K562 (cell line): ENCODE measurements at regions not wholly inside any gene's neighbourhood (a gene's known extent, or its start where the extent isn't known, plus 50 kb on each side); places are given as distances from the start of the nearest gene placed in this dataset.
A peak's percentile ranks its signal among the peaks of the same experiment; 100 is the strongest.

Source experiments
- DIDO1 ChIP-seq: fragments of 450-650 bp; IDR thresholded peaks from 2 replicates; pipeline ENCODE4 v1.6.1; 2016; ENCODE audit warnings: low read depth, missing biosample characterization, missing genetic modification characterization
- ETV1 ChIP-seq: fragments of 450-650 bp; conservative IDR thresholded peaks from 2 replicates; pipeline ENCODE4 v1.6.1; 2016; ENCODE audit warnings: missing genetic modification characterization, control low read depth, low read depth, missing compliant biosample characterization
- HDAC8 ChIP-seq: fragments of 450-650 bp; IDR thresholded peaks from 2 replicates; pipeline ENCODE4 v1.6.1; 2016; ENCODE audit warnings: mild to moderate bottlenecking, missing genetic modification characterization, moderate library complexity, missing compliant biosample characterization
- HNRNPUL1 ChIP-seq: fragments of 200-400 bp; formaldehyde crosslinking; IDR thresholded peaks from 2 replicates; pipeline ENCODE4 v1.6.1; 2017; ENCODE audit warnings: low read length
- KLF13 ChIP-seq: fragments of 450-650 bp; IDR thresholded peaks from 2 replicates; pipeline ENCODE4 v1.6.1; 2016; ENCODE audit warnings: missing genetic modification characterization, low read depth, mild to moderate bottlenecking, missing compliant biosample characterization, moderate library complexity, borderline replicate concordance
- NCOA6 ChIP-seq: fragments of 450-650 bp; IDR thresholded peaks from 2 replicates; pipeline ENCODE4 v1.6.1; 2017; ENCODE audit warnings: mild to moderate bottlenecking
- POLR3G ChIP-seq: IDR thresholded peaks from 2 replicates; pipeline ENCODE4 v1.6.1; 2011; ENCODE audit not compliant: insufficient read length, insufficient replicate concordance; ENCODE audit errors: extremely low read depth
- PTBP1 ChIP-seq: fragments of 200-400 bp; formaldehyde crosslinking; IDR thresholded peaks from 2 replicates; pipeline ENCODE4 v1.6.1; 2017; ENCODE audit warnings: low read depth, low read length
- SMARCC2 ChIP-seq: fragments of 450-650 bp; IDR thresholded peaks from 2 replicates; pipeline ENCODE4 v1.6.1; 2017; ENCODE audit warnings: antibody characterized with exemption, moderate library complexity, mild to moderate bottlenecking, low read depth
- SREBF2 ChIP-seq: sonication (generic); formaldehyde crosslinking; IDR thresholded peaks from 2 replicates; pipeline ENCODE4 v1.4.0; 2020; ENCODE audit warnings: mild to moderate bottlenecking, missing genetic modification reagents
- TRIM28 ChIP-seq: fragments of 450-650 bp; IDR thresholded peaks from 2 replicates; pipeline ENCODE4 v1.6.1; 2017
- ZNF121 ChIP-seq: sonication (generic); formaldehyde crosslinking; conservative IDR thresholded peaks from 2 replicates; pipeline ENCODE4 v1.8.0; 2022; ENCODE audit warnings: missing genetic modification reagents
- ZNF76 ChIP-seq: fragments of 250-450 bp; sonication (Bioruptor Pico); IDR thresholded peaks from 2 replicates; pipeline ENCODE4 v1.4.0; 2020; ENCODE audit warnings: mild to moderate bottlenecking, moderate library complexity, borderline replicate concordance
- TF ChIP-seq, protein P1 (sequence below): fragments of 450-650 bp; IDR thresholded peaks from 2 replicates; pipeline ENCODE4 v1.6.1; 2016; ENCODE audit warnings: borderline replicate concordance
- TF ChIP-seq, protein P2 (sequence below): sonication (generic); formaldehyde crosslinking; IDR thresholded peaks from 2 replicates; pipeline ENCODE4 v1.8.0; 2022; ENCODE audit warnings: mild to moderate bottlenecking, missing genetic modification reagents
- TF ChIP-seq, protein P3 (sequence below): sonication (generic); formaldehyde crosslinking; IDR thresholded peaks from 2 replicates; pipeline ENCODE4 v1.8.0; 2023; ENCODE audit warnings: mild to moderate bottlenecking, missing genetic modification reagents
- TF ChIP-seq, protein P4 (sequence below): fragments of 250-450 bp; sonication (Bioruptor Pico); IDR thresholded peaks from 2 replicates; pipeline ENCODE4 v1.8.0; 2022; ENCODE audit warnings: moderate library complexity, mild to moderate bottlenecking, inconsistent platforms
- TF ChIP-seq, protein P5 (sequence below): fragments of 250-450 bp; sonication (Bioruptor Pico); IDR thresholded peaks from 2 replicates; pipeline ENCODE4 v1.5.0; 2021; ENCODE audit warnings: mild to moderate bottlenecking, moderate library complexity
- TF ChIP-seq, protein P6 (sequence below): fragments of 250-450 bp; sonication (Bioruptor Pico); IDR thresholded peaks from 2 replicates; pipeline ENCODE4 v1.8.0; 2021; ENCODE audit warnings: moderate library complexity, mild to moderate bottlenecking, inconsistent platforms

DNA sequence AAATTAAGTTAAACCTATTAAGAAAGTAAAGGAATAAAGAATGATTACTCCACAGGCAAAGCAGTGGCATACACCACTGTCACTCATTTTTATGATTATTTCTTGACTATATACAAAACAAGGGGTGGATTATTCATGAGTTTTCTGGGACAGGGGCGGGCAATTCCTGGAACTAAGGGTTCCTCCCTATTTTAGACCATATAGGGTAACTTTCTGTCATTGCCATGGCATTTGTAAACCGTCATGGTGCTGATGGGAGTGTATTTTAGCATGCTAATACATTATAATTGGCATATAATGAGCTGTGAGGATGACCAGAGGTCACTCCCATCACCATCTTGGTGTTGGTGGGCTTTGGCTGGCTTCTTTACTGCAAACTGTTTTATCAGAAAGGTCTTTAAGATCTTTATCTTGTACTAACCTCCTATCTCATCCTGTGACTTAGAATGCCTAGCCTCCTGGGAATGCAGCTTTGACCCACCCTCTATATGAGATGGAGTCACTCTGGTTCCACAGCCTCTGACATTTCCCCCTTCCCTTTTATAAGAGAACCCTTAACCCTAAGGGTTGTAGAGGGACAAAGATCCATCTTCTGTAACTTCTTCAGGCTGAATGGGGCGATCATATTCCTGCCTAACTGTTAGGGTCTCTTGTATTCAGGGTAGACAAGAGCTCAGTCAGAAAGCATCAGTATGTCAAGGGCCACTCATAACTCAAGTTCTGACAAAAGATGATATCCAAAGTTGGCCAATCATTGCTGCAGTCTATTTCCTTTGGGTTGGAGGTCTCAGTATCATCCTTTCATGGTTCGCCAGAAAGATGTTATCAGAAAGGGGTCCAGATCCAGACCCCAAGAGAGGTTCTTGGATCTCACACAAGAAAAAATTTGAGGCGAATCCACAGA, 79.5 kb upstream of the LIPC start (continued):
- TF ChIP-seq, protein P1, sequence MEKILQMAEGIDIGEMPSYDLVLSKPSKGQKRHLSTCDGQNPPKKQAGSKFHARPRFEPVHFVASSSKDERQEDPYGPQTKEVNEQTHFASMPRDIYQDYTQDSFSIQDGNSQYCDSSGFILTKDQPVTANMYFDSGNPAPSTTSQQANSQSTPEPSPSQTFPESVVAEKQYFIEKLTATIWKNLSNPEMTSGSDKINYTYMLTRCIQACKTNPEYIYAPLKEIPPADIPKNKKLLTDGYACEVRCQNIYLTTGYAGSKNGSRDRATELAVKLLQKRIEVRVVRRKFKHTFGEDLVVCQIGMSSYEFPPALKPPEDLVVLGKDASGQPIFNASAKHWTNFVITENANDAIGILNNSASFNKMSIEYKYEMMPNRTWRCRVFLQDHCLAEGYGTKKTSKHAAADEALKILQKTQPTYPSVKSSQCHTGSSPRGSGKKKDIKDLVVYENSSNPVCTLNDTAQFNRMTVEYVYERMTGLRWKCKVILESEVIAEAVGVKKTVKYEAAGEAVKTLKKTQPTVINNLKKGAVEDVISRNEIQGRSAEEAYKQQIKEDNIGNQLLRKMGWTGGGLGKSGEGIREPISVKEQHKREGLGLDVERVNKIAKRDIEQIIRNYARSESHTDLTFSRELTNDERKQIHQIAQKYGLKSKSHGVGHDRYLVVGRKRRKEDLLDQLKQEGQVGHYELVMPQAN = no peak
- TF ChIP-seq POLR3G (no peak), KLF13 (no peak), SMARCC2 (peak; percentile 48; the same call in 1 of the 2 replicates), ZNF121 (CRISPR knock-in tag) (no peak), HNRNPUL1 (no peak), PTBP1 (no peak), TRIM28 (no peak), SREBF2 (CRISPR knock-in tag) (no peak), HDAC8 (tag) (peak; percentile 93), ZNF76 (CRISPR knock-in tag) (peak; percentile 99), DIDO1 (no peak), NCOA6 (no peak), ETV1 (peak; percentile 75)
- TF ChIP-seq, protein P2, sequence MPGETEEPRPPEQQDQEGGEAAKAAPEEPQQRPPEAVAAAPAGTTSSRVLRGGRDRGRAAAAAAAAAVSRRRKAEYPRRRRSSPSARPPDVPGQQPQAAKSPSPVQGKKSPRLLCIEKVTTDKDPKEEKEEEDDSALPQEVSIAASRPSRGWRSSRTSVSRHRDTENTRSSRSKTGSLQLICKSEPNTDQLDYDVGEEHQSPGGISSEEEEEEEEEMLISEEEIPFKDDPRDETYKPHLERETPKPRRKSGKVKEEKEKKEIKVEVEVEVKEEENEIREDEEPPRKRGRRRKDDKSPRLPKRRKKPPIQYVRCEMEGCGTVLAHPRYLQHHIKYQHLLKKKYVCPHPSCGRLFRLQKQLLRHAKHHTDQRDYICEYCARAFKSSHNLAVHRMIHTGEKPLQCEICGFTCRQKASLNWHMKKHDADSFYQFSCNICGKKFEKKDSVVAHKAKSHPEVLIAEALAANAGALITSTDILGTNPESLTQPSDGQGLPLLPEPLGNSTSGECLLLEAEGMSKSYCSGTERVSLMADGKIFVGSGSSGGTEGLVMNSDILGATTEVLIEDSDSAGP (CRISPR knock-in tag) = no peak
- TF ChIP-seq, protein P3, sequence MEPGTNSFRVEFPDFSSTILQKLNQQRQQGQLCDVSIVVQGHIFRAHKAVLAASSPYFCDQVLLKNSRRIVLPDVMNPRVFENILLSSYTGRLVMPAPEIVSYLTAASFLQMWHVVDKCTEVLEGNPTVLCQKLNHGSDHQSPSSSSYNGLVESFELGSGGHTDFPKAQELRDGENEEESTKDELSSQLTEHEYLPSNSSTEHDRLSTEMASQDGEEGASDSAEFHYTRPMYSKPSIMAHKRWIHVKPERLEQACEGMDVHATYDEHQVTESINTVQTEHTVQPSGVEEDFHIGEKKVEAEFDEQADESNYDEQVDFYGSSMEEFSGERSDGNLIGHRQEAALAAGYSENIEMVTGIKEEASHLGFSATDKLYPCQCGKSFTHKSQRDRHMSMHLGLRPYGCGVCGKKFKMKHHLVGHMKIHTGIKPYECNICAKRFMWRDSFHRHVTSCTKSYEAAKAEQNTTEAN (CRISPR knock-in tag) = no peak
- TF ChIP-seq, protein P4, sequence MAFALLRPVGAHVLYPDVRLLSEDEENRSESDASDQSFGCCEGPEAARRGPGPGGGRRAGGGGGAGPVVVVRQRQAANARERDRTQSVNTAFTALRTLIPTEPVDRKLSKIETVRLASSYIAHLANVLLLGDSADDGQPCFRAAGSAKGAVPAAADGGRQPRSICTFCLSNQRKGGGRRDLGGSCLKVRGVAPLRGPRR = peak; percentile 94
- TF ChIP-seq, protein P5, sequence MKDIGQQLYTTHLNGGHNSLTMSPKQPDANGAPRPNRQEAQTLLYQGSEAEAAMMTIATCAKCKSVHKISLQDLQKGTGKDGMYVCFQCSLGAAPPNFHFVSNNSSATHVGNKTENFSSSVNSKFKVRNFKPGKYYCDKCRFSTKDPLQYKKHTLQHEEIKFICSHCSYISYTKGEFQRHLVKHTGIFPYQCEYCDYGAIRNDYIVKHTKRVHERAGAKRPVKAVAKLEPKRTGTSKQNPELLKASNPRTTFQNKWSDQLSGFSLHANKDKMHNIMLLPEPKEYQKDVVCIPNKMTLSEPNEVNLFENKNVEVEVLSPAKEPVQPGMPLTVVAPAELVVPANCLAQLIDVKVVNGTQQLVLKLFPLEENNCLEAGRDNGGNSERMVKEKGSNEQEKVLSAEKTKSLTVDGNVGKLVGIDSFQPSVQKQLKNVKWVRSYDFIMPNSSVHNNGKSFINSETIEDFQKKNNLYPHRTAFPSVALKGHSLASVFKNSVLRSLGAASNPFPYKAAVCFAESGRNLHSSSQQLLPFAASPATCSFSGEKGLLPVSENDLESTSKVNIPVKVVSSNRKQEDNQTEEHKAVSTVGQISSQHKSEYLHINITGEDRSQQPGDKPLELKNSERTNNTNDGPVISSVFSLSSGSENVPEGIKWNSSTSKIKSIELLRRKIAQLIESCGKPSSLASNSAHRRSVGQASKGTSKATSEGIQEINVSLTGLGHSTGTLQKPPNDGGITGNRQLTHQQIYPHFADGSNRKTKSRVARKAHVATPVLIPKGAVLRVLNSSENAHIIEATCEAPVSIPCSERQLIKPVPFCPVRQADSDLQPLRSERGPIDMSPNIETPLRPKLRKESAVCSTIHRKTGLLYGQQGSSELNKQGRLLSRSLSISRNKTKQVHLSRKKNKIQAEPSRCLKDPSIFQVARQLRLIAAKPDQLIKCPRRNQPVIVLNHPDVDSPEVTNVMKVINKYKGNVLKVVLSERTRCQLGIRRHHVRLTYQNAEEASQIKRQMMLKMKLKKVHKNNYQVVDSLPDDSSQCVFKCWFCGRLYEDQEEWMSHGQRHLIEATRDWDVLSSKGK (CRISPR knock-in tag) = peak; percentile 75; the same call in 1 of the 2 replicates
- TF ChIP-seq, protein P6, sequence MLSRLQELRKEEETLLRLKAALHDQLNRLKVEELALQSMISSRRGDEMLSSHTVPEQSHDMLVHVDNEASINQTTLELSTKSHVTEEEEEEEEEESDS (CRISPR knock-in tag) = peak; percentile 59; the same call in 1 of the 2 replicates
